ENCODE measurements at regions not wholly inside any gene's neighbourhood (a gene's known extent, or its start where the extent isn't known, plus 50 kb on each side); places are given as distances from the start of the nearest gene placed in this dataset.
"Not testable (repeated sequence)": the region's sequence is repeated elsewhere in the genome, so short reads cannot be mapped to it uniquely, and the experiment has no call there.

DNA sequence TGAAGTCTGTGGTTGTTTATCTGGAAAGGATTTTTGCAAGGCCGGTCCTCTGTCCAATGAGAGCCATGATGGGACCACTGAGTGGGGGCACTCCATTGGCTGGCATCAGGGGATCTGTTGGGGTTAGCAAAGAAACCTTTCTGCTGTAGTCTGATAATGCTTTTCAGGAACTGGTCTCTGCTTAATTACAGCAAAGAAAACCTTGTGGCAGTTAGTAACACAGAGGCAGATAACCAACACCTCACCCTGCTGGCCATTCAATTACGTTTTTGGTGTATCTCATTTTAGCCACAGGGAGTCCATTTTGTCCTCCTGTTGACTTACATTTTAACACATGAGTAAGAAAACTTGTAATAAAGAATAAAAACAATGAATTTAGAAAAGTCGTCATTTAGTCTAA lies 629.3 kb upstream of the MDGA2 start:
- H3K4me1 Mint-ChIP-seq (ENCODE audit: unreplicated experiment): no peaks in the 10 kb centered on the region
- H3K9me3 Mint-ChIP-seq (ENCODE audit: unreplicated experiment): no peaks in the 10 kb centered on the region
- H3K4me3 Mint-ChIP-seq (ENCODE audit: unreplicated experiment): no peak overlapping the region
- H3K27ac Mint-ChIP-seq (ENCODE audit: unreplicated experiment): no peak overlapping the region
- H3K27me3 Mint-ChIP-seq (ENCODE audit: unreplicated experiment): no peaks in the 10 kb centered on the region
- H3K36me3 Mint-ChIP-seq (ENCODE audit: low read depth, unreplicated experiment): no peaks in the 10 kb centered on the region
- no peak for DNase-seq (ENCODE audit: low spot score)
- TF ChIP-seq, protein P1, sequence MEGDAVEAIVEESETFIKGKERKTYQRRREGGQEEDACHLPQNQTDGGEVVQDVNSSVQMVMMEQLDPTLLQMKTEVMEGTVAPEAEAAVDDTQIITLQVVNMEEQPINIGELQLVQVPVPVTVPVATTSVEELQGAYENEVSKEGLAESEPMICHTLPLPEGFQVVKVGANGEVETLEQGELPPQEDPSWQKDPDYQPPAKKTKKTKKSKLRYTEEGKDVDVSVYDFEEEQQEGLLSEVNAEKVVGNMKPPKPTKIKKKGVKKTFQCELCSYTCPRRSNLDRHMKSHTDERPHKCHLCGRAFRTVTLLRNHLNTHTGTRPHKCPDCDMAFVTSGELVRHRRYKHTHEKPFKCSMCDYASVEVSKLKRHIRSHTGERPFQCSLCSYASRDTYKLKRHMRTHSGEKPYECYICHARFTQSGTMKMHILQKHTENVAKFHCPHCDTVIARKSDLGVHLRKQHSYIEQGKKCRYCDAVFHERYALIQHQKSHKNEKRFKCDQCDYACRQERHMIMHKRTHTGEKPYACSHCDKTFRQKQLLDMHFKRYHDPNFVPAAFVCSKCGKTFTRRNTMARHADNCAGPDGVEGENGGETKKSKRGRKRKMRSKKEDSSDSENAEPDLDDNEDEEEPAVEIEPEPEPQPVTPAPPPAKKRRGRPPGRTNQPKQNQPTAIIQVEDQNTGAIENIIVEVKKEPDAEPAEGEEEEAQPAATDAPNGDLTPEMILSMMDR (IDR thresholded peaks at IDR 0.05; ENCODE audit: unreplicated experiment): no peak

DNA sequence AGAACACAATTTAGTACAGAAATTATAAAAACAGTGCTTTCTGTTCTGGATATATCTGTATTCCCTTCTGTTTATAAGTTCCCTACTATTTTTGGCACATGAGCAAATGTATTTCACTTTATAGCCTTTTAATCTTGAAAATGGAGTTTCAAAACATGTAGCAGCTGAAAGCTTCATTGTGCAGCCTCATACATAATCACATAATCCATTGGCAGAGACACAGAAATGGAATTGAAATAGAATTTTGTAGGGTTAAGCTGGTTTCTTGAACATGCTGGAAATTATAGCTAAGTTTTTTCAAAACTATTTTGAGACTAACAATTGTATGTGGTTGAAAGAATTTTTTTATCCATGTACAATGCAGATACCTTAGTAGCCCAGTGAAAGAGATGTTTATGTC lies 614.3 kb upstream of the MDGA2 start:
- TF ChIP-seq, protein P1 (IDR thresholded peaks at IDR 0.05; ENCODE audit: unreplicated experiment): no peak
- H3K27me3 Mint-ChIP-seq (ENCODE audit: unreplicated experiment): no peaks in the 10 kb centered on the region
- H3K4me1 Mint-ChIP-seq (ENCODE audit: unreplicated experiment): no peaks in the 10 kb centered on the region
- no peaks in the 10 kb centered on the region for H3K9me3 Mint-ChIP-seq (ENCODE audit: unreplicated experiment)
- no peak overlapping the region for H3K27ac Mint-ChIP-seq (ENCODE audit: unreplicated experiment)
- no peak for DNase-seq (ENCODE audit: low spot score)
- no peak overlapping the region for H3K4me3 Mint-ChIP-seq (ENCODE audit: unreplicated experiment)
- no peaks in the 10 kb centered on the region for H3K36me3 Mint-ChIP-seq (ENCODE audit: low read depth, unreplicated experiment)

DNA sequence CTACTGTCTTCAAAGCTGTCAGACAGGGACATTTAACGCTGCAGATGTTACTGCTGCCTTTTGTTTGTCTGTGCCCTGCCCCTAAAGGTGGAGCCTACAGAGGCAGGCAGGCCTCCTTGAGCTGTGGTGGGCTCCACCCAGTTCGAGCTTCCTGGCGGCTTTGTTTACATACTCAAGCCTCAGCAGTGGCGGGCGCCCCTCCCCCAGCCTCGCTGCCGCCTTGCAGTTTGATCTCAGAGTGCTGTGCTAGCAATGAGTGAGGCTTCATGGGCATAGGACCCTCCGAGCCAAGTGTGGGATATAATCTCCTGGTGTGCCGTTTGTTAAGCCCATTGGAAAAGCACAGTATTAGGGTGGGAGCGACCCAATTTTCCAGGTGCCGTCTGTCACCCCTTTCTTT lies 609.8 kb upstream of the MDGA2 start:
- not testable (repeated sequence) for H3K27me3 Mint-ChIP-seq (ENCODE audit: unreplicated experiment); H3K36me3 Mint-ChIP-seq (ENCODE audit: low read depth, unreplicated experiment); H3K4me3 Mint-ChIP-seq (ENCODE audit: unreplicated experiment)

DNA sequence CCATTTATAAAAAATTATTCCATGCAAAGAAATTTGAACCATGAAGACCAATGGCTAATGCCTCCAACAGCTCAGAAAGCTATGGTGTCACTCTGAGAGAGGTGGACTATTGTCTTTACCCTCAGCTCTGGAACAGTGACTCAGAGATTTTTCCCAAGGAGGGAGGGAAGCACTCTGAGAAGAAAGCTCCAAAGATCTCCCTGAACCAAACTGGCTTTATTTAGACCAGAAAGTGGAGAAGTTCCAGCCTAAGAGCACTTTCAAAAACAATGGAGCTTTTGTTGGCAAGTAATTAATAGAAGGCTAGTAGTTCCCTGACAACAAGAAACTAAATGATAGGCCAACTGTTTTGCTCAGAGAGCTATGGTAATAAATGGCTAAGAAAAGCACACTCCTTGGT lies 599.9 kb upstream of the MDGA2 start:
- Mint-ChIP-seq H3K36me3 (ENCODE audit: low read depth, unreplicated experiment) (no peaks in the 10 kb centered on the region), H3K27ac (ENCODE audit: unreplicated experiment) (no peak overlapping the region), H3K4me3 (ENCODE audit: unreplicated experiment) (no peak overlapping the region), H3K27me3 (ENCODE audit: unreplicated experiment) (peaks cover 2% of the 10 kb centered on the region), H3K4me1 (ENCODE audit: unreplicated experiment) (no peaks in the 10 kb centered on the region), H3K9me3 (ENCODE audit: unreplicated experiment) (no peaks in the 10 kb centered on the region)
- no peak for DNase-seq (ENCODE audit: low spot score)
- TF ChIP-seq, protein P1 (IDR thresholded peaks at IDR 0.05; ENCODE audit: unreplicated experiment): no peak

More for the DNA sequence above, 609.8 kb upstream of the MDGA2 start:
- not testable (repeated sequence) for DNase-seq (ENCODE audit: low spot score); H3K27ac Mint-ChIP-seq (ENCODE audit: unreplicated experiment); H3K4me1 Mint-ChIP-seq (ENCODE audit: unreplicated experiment); H3K9me3 Mint-ChIP-seq (ENCODE audit: unreplicated experiment)

DNA sequence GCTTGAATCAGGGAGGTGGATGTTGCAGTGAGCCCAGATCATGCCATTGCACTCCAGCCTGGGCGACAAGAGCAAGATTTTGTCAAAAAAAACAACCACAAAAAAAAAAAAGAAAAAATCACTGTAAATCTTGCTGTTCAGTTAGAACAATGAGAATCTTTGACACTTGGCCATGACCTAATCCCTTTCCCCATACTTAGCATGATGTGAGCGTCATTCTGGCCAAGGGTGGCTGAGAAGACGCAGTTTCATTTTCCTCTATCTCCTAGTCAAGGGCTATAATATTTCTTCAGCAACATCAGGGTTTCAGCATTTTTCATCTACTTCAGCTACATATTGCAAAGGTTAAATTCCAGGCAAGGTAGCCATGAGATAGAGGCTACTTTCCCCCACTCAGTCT lies 599.4 kb upstream of the MDGA2 start:
- no peak overlapping the region for H3K4me3 Mint-ChIP-seq (ENCODE audit: unreplicated experiment)

DNA sequence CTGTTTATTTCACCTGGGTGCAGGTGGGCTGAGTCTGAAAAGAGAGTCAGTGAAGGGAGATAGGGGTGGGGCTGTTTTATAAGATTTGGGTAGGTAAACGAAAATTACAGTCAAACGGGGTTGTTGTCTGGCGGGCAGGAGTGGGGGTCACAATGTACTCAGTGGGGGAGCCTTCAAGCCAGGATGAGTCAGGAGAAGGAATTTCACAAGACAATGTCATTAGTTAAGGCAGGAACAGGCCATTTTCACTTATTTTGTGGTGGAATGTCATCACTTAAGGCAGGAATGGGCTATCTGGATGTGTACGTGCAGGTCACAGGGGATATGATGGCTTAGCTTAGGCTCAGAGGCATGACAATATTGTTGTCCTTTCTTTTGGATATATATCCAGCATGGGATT lies 592.5 kb upstream of the MDGA2 start:
- H3K27me3 Mint-ChIP-seq (ENCODE audit: unreplicated experiment); H3K36me3 Mint-ChIP-seq (ENCODE audit: low read depth, unreplicated experiment); H3K27ac Mint-ChIP-seq (ENCODE audit: unreplicated experiment); H3K9me3 Mint-ChIP-seq (ENCODE audit: unreplicated experiment); DNase-seq (ENCODE audit: low spot score): not testable (repeated sequence)
- H3K4me3 Mint-ChIP-seq (ENCODE audit: unreplicated experiment): peak overlapping the region; percentile 61
- peaks cover 15% of the 10 kb centered on the region for H3K4me1 Mint-ChIP-seq (ENCODE audit: unreplicated experiment)

More for the DNA sequence above, 599.4 kb upstream of the MDGA2 start:
- no peak for DNase-seq (ENCODE audit: low spot score)
- Mint-ChIP-seq H3K4me1 (ENCODE audit: unreplicated experiment) (no peaks in the 10 kb centered on the region), H3K36me3 (ENCODE audit: low read depth, unreplicated experiment) (no peaks in the 10 kb centered on the region), H3K27ac (ENCODE audit: unreplicated experiment) (no peak overlapping the region), H3K27me3 (ENCODE audit: unreplicated experiment) (no peaks in the 10 kb centered on the region), H3K9me3 (ENCODE audit: unreplicated experiment) (no peaks in the 10 kb centered on the region)
- TF ChIP-seq, protein P1 (IDR thresholded peaks at IDR 0.05; ENCODE audit: unreplicated experiment): no peak

DNA sequence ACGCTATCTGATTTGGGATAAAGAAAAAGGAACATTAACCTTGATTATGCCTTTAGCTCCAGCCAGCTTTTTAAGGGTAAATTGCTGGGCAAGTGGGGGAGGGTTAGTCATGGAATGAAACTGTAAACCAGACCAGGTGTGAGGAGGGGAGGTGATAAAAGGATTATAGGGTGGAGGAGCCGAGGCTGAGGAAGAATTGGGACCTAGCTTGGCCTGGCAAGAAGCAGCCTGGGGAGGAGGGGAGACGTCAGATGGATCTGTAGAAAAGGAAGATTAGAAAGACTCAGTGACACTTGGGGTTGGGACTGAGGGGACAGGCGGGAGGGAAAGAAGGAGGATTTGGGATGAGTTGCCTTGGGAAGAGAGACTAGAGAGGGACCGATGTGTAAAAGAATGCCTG lies 590.8 kb upstream of the MDGA2 start:
- not testable (repeated sequence) for H3K27me3 Mint-ChIP-seq (ENCODE audit: unreplicated experiment); DNase-seq (ENCODE audit: low spot score); H3K4me3 Mint-ChIP-seq (ENCODE audit: unreplicated experiment); H3K9me3 Mint-ChIP-seq (ENCODE audit: unreplicated experiment); H3K27ac Mint-ChIP-seq (ENCODE audit: unreplicated experiment); H3K36me3 Mint-ChIP-seq (ENCODE audit: low read depth, unreplicated experiment)
- H3K4me1 Mint-ChIP-seq (ENCODE audit: unreplicated experiment): peaks cover 15% of the 10 kb centered on the region

Data from endothelial cell (in vitro differentiated cells).